GM12878 (cell line): ENCODE measurements at regions not wholly inside any gene's neighbourhood (a gene's known extent, or its start where the extent isn't known, plus 50 kb on each side); places are given as distances from the start of the nearest gene placed in this dataset.

Experiments
- ATAC-seq: fragments of 200-7000 bp; cut with Tn5 transposase; 3 replicates; pipeline ENCODE4 v1.9.1; 2020; ENCODE audit warnings: mild to moderate bottlenecking, moderate library complexity
- BruUV-seq: library from RNA; stranded (reverse); fragments of 400-500 nt; replicated peaks from 2 replicates; lab custom pipeline; 2021; lab: Mats Ljungman, UMichigan
- CTCF ChIA-PET: fragments of 300-600 bp; sonication (Branson Sonifier 250); formaldehyde crosslinking; extraction: SDS; loops from one replicate; lab custom pipeline; 2021; ENCODE audit warnings: inconsistent platforms; lab: Yijun Ruan, JAX
- POLR2A ChIA-PET: fragments of 350-600 bp; formaldehyde crosslinking; extraction: SDS; loops from one replicate; lab custom pipeline; 2021; ENCODE audit warnings: inconsistent platforms; lab: Charles Lee
- RAD21 ChIA-PET: fragments of 300-600 bp; sonication (Branson Sonifier 250); formaldehyde crosslinking; loops from one replicate; lab custom pipeline; 2023; ENCODE audit warnings: antibody characterized with exemption; ENCODE audit not compliant: unreplicated experiment; lab: Charles Lee
- SMC1A ChIA-PET: fragments of 300-600 bp; sonication (Branson Sonifier 250); formaldehyde crosslinking; loops from one replicate; lab custom pipeline; 2023; ENCODE audit not compliant: unreplicated experiment, uncharacterized antibody; lab: Charles Lee
- DNase-seq: peaks from one replicate; pipeline ENCODE4 v3.0.0-alpha.2; 2011; ENCODE audit warnings: low read depth, low spot score
- FAIRE-seq: peaks from 3 replicates; lab custom pipeline; 2011; peaks lifted over from hg19 to GRCh38; lab: Jason Lieb, UNC
- H2AFZ ChIP-seq: 2 replicates; pipeline ENCODE4 v1.6.0; 2011; ENCODE audit warnings: low read depth, low read length, control low read depth; ENCODE audit not compliant: control insufficient read depth
- H3K27ac ChIP-seq: 2 replicates; pipeline ENCODE4 v1.5.1; 2011; ENCODE audit warnings: control low read depth; ENCODE audit not compliant: control insufficient read depth, insufficient read depth
- H3K27me3 ChIP-seq, 2 experiments: replicated peaks in 1 of 2; 2 replicates each; pipeline versions ENCODE4 v1.6.0 to v1.6.1; 2011; ENCODE audit warnings: low read length in 1 of 2; ENCODE audit not compliant: control insufficient read depth in 2 of 2, insufficient read depth in 2 of 2
- H3K36me3 ChIP-seq, 2 experiments: 2 replicates each; pipeline ENCODE4 v1.5.1; 2011; ENCODE audit warnings: low read length in 1 of 2; ENCODE audit not compliant: control insufficient read depth in 2 of 2, insufficient read depth in 2 of 2
- H3K4me1 ChIP-seq: 2 replicates; pipeline ENCODE4 v1.6.1; 2011; ENCODE audit warnings: mild to moderate bottlenecking, low read length, moderate library complexity, mixed read lengths; ENCODE audit not compliant: control insufficient read depth, insufficient read depth
- H3K4me2 ChIP-seq: 2 replicates; pipeline ENCODE4 v1.6.0; 2011; ENCODE audit warnings: control low read depth; ENCODE audit not compliant: control insufficient read depth, insufficient read depth
- H3K4me3 ChIP-seq: fragments of 200-600 bp; sonication (generic); 2 replicates; pipeline ENCODE4 v1.5.1; 2016
- H3K79me2 ChIP-seq: 2 replicates; pipeline ENCODE4 v1.6.0; 2011; ENCODE audit warnings: low read length; ENCODE audit not compliant: control insufficient read depth, insufficient read depth
- H3K9ac ChIP-seq: 2 replicates; pipeline ENCODE4 v1.8.0; 2011; ENCODE audit warnings: low read length, control low read depth, mixed read lengths; ENCODE audit not compliant: control insufficient read depth, insufficient read depth
- H3K9me3 ChIP-seq: replicated peaks from 3 replicates; pipeline ENCODE4 v1.5.1; 2011; ENCODE audit warnings: mild to moderate bottlenecking, low read length; ENCODE audit not compliant: control insufficient read depth, insufficient read depth
- H4K20me1 ChIP-seq: 2 replicates; pipeline ENCODE4 v1.6.0; 2011; ENCODE audit not compliant: control insufficient read depth, insufficient read depth
- BRCA1 ChIP-seq: IDR thresholded peaks from 2 replicates; pipeline ENCODE4 v1.6.1; 2011; ENCODE audit warnings: low read depth, low read length, improper control_type of control experiment
- EP300 ChIP-seq, 2 experiments: fragments of 150-350 bp in 1 of 2; IDR thresholded peaks; 2 replicates each; pipeline ENCODE4 v1.6.1; 2011 to 2012; ENCODE audit warnings: low read depth in 2 of 2, low read length in 2 of 2, borderline replicate concordance in 1 of 2, improper control_type of control experiment in 1 of 2, inconsistent platforms in 1 of 2; ENCODE audit not compliant: control insufficient read depth in 1 of 2
- HDGF ChIP-seq: fragments of 450-650 bp; IDR thresholded peaks from 2 replicates; pipeline ENCODE4 v1.6.1; 2016; ENCODE audit warnings: antibody characterized with exemption
- NFIC ChIP-seq: IDR thresholded peaks from 2 replicates; pipeline ENCODE4 v1.6.1; 2012; ENCODE audit warnings: low read depth, mild to moderate bottlenecking, inconsistent platforms, low read length, moderate library complexity
- NFYB ChIP-seq: IDR thresholded peaks from 2 replicates; pipeline ENCODE4 v1.6.1; 2011; ENCODE audit warnings: low read depth, mild to moderate bottlenecking, low read length, improper control_type of control experiment, moderate library complexity; ENCODE audit not compliant: insufficient read depth
- RELA ChIP-seq: fragments of 450-650 bp; IDR thresholded peaks from 2 replicates; pipeline ENCODE4 v1.8.0; 2014; ENCODE audit warnings: borderline replicate concordance; ENCODE audit not compliant: partially characterized antibody
- SIN3A ChIP-seq: IDR thresholded peaks from 2 replicates; pipeline ENCODE4 v1.6.1; 2012; ENCODE audit warnings: low read depth, low read length, improper control_type of control experiment
- SIX5 ChIP-seq: IDR thresholded peaks from 2 replicates; pipeline ENCODE4 v1.6.1; 2011; ENCODE audit warnings: mild to moderate bottlenecking, low read depth, low read length, moderate library complexity; ENCODE audit not compliant: severe bottlenecking
- SMAD1 ChIP-seq: fragments of 450-650 bp; IDR thresholded peaks from 2 replicates; pipeline ENCODE4 v1.6.1; 2018; ENCODE audit warnings: mild to moderate bottlenecking, low read depth; ENCODE audit not compliant: partially characterized antibody
- STAT1 ChIP-seq: fragments of 450-650 bp; conservative IDR thresholded peaks from 2 replicates; pipeline ENCODE4 v1.6.1; 2014; ENCODE audit warnings: antibody characterized with exemption, mild to moderate bottlenecking
- TAF1 ChIP-seq: IDR thresholded peaks from 2 replicates; pipeline ENCODE4 v1.6.1; 2011; ENCODE audit warnings: mild to moderate bottlenecking, low read depth, low read length, borderline replicate concordance
- ZBED1 ChIP-seq: IDR thresholded peaks from 2 replicates; pipeline ENCODE4 v1.6.1; 2016; ENCODE audit warnings: borderline replicate concordance
- ZNF217 ChIP-seq: fragments of 450-650 bp; IDR thresholded peaks from 2 replicates; pipeline ENCODE4 v1.6.1; 2017; ENCODE audit warnings: antibody characterized with exemption, mild to moderate bottlenecking
- ZNF622 ChIP-seq: fragments of 450-650 bp; IDR thresholded peaks from 2 replicates; pipeline ENCODE4 v1.6.1; 2017; ENCODE audit warnings: mild to moderate bottlenecking, inconsistent platforms
- ZZZ3 ChIP-seq: IDR thresholded peaks from 2 replicates; pipeline ENCODE4 v1.6.1; 2011; ENCODE audit warnings: low read depth; ENCODE audit not compliant: control insufficient read depth, insufficient read length
- WGBS: methylation state at CpG from one replicate; pipeline ENCODE4 v1.1.6; 2016; ENCODE audit warnings: low lambda C conversion rate; ENCODE audit not compliant: insufficient replicate concordance, insufficient coverage; ENCODE audit errors: missing lambda C conversion rate; 5-methylcytosine and 5-hydroxymethylcytosine counted together
- in situ Hi-C: fragments of 300-500 bp; cut with MboI; formaldehyde crosslinking; loops from 9 replicates; pipeline ENCODE4 v1.14.3; 2018; ENCODE audit warnings: mixed read lengths
- intact Hi-C: fragments of 100-400 bp; cut with micrococcal nuclease; formaldehyde crosslinking; loops from one replicate; pipeline ENCODE4 v1.14.2; 2022; ENCODE audit not compliant: unreplicated experiment
- TF ChIP-seq, protein P1 (sequence below): IDR thresholded peaks from 2 replicates; pipeline ENCODE4 v1.6.1; 2011; ENCODE audit warnings: borderline replicate concordance, low read depth, mild to moderate bottlenecking, moderate library complexity, low read length; ENCODE audit not compliant: insufficient read depth, poor library complexity, severe bottlenecking
- TF ChIP-seq, protein P2 (sequence below): fragments of 450-650 bp; IDR thresholded peaks from 2 replicates; pipeline ENCODE4 v1.6.1; 2016; ENCODE audit warnings: mild to moderate bottlenecking
- TF ChIP-seq, protein P3 (sequence below): fragments of 450-650 bp; IDR thresholded peaks from 2 replicates; pipeline ENCODE4 v1.6.1; 2017; ENCODE audit warnings: mild to moderate bottlenecking, moderate library complexity

DNA sequence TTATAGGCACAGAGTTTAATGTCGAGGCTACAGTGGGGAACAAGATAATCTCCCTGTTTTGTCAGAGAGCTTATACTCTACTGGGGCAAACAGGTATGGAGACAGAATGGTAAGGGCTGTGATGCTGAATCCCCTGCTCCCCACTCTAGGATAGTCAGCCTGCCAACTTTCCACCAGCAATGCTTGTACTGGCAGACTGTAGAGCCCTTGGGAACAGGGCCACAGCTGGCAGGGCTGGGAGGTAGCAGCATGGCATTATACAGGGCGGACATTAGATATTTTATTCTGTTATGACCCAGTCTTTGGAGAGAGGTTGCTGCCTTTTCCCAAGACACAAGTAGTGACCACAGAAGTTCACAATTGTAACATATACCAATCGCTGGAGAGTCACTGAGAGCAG is 91.2 kb downstream of the ARRDC4 start:
- ATAC-seq: no peak
- CTCF ChIA-PET: no interaction called here
- H3K4me2 ChIP-seq: no peak overlapping the region

More for the DNA sequence above, 91.2 kb downstream of the ARRDC4 start:
- Histone ChIP-seq H4K20me1 (no peaks in the 10 kb centered on the region), H3K4me3 (no peak overlapping the region), H3K27me3 (no peaks in the 10 kb centered on the region), H3K79me2 (no peaks in the 10 kb centered on the region), H3K27ac (no peak overlapping the region), H3K9me3 (no peaks in the 10 kb centered on the region), H3K4me1 (no peaks in the 10 kb centered on the region), H3K9ac (no peak overlapping the region), H2AFZ (no peak overlapping the region), H3K36me3 (no peaks in the 10 kb centered on the region)
- TF ChIP-seq RELA (no peak), ZZZ3 (no peak), NFIC (no peak), ZNF622 (no peak), SMAD1 (no peak), HDGF (no peak), SIX5 (no peak), BRCA1 (no peak), TAF1 (no peak), STAT1 (no peak), SIN3A (no peak), ZBED1 (no peak), NFYB (no peak), EP300 (IDR thresholded peaks at IDR 0.05; ENCODE audit: borderline replicate concordance in 1 of 2, control insufficient read depth in 1 of 2, low read depth in 2 of 2, low read length in 2 of 2) (no peak), ZNF217 (no peak)
- TF ChIP-seq, protein P1, sequence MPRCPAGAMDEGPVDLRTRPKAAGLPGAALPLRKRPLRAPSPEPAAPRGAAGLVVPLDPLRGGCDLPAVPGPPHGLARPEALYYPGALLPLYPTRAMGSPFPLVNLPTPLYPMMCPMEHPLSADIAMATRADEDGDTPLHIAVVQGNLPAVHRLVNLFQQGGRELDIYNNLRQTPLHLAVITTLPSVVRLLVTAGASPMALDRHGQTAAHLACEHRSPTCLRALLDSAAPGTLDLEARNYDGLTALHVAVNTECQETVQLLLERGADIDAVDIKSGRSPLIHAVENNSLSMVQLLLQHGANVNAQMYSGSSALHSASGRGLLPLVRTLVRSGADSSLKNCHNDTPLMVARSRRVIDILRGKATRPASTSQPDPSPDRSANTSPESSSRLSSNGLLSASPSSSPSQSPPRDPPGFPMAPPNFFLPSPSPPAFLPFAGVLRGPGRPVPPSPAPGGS: no peak
- TF ChIP-seq, protein P2, sequence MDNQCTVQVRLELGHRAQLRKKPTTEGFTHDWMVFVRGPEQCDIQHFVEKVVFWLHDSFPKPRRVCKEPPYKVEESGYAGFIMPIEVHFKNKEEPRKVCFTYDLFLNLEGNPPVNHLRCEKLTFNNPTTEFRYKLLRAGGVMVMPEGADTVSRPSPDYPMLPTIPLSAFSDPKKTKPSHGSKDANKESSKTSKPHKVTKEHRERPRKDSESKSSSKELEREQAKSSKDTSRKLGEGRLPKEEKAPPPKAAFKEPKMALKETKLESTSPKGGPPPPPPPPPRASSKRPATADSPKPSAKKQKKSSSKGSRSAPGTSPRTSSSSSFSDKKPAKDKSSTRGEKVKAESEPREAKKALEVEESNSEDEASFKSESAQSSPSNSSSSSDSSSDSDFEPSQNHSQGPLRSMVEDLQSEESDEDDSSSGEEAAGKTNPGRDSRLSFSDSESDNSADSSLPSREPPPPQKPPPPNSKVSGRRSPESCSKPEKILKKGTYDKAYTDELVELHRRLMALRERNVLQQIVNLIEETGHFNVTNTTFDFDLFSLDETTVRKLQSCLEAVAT: no peak
- TF ChIP-seq, protein P3, sequence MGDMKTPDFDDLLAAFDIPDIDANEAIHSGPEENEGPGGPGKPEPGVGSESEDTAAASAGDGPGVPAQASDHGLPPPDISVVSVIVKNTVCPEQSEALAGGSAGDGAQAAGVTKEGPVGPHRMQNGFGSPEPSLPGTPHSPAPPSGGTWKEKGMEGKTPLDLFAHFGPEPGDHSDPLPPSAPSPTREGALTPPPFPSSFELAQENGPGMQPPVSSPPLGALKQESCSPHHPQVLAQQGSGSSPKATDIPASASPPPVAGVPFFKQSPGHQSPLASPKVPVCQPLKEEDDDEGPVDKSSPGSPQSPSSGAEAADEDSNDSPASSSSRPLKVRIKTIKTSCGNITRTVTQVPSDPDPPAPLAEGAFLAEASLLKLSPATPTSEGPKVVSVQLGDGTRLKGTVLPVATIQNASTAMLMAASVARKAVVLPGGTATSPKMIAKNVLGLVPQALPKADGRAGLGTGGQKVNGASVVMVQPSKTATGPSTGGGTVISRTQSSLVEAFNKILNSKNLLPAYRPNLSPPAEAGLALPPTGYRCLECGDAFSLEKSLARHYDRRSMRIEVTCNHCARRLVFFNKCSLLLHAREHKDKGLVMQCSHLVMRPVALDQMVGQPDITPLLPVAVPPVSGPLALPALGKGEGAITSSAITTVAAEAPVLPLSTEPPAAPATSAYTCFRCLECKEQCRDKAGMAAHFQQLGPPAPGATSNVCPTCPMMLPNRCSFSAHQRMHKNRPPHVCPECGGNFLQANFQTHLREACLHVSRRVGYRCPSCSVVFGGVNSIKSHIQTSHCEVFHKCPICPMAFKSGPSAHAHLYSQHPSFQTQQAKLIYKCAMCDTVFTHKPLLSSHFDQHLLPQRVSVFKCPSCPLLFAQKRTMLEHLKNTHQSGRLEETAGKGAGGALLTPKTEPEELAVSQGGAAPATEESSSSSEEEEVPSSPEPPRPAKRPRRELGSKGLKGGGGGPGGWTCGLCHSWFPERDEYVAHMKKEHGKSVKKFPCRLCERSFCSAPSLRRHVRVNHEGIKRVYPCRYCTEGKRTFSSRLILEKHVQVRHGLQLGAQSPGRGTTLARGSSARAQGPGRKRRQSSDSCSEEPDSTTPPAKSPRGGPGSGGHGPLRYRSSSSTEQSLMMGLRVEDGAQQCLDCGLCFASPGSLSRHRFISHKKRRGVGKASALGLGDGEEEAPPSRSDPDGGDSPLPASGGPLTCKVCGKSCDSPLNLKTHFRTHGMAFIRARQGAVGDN: no peak
- in situ Hi-C loops: no loop called here
- intact Hi-C loops: no loop called here
- DNase-seq: no peak
- WGBS: 2% methylated on average over 3 of the region's 3 CpGs
- POLR2A ChIA-PET: no interaction called here
- no TSS peak for BruUV-seq
- RAD21 ChIA-PET: no interaction called here
- no peak for FAIRE-seq
- SMC1A ChIA-PET: no interaction called here
